GM12878 (cell line): ENCODE measurements at regions not wholly inside any gene's neighbourhood (a gene's known extent, or its start where the extent isn't known, plus 50 kb on each side); places are given as distances from the start of the nearest gene placed in this dataset.

Experiments used
- ATAC-seq: fragments of 200-7000 bp; cut with Tn5 transposase; 3 replicates; pipeline ENCODE4 v1.9.1; 2020; ENCODE audit warnings: mild to moderate bottlenecking, moderate library complexity
- BruUV-seq: library from RNA; stranded (reverse); fragments of 400-500 nt; replicated peaks from 2 replicates; lab custom pipeline; 2021; lab: Mats Ljungman, UMichigan
- CTCF ChIA-PET: fragments of 300-600 bp; sonication (Branson Sonifier 250); formaldehyde crosslinking; extraction: SDS; loops from one replicate; lab custom pipeline; 2021; ENCODE audit warnings: inconsistent platforms; lab: Yijun Ruan, JAX
- POLR2A ChIA-PET: fragments of 350-600 bp; formaldehyde crosslinking; extraction: SDS; loops from one replicate; lab custom pipeline; 2021; ENCODE audit warnings: inconsistent platforms; lab: Charles Lee
- RAD21 ChIA-PET: fragments of 300-600 bp; sonication (Branson Sonifier 250); formaldehyde crosslinking; loops from one replicate; lab custom pipeline; 2023; ENCODE audit warnings: antibody characterized with exemption; ENCODE audit not compliant: unreplicated experiment; lab: Charles Lee
- SMC1A ChIA-PET: fragments of 300-600 bp; sonication (Branson Sonifier 250); formaldehyde crosslinking; loops from one replicate; lab custom pipeline; 2023; ENCODE audit not compliant: unreplicated experiment, uncharacterized antibody; lab: Charles Lee
- DNase-seq: peaks from one replicate; pipeline ENCODE4 v3.0.0-alpha.2; 2011; ENCODE audit warnings: low read depth, low spot score
- FAIRE-seq: peaks from 3 replicates; lab custom pipeline; 2011; peaks lifted over from hg19 to GRCh38; lab: Jason Lieb, UNC
- H2AFZ ChIP-seq: 2 replicates; pipeline ENCODE4 v1.6.0; 2011; ENCODE audit warnings: low read depth, low read length, control low read depth; ENCODE audit not compliant: control insufficient read depth
- H3K27ac ChIP-seq: 2 replicates; pipeline ENCODE4 v1.5.1; 2011; ENCODE audit warnings: control low read depth; ENCODE audit not compliant: control insufficient read depth, insufficient read depth
- H3K27me3 ChIP-seq, 2 experiments: replicated peaks in 1 of 2; 2 replicates each; pipeline versions ENCODE4 v1.6.0 to v1.6.1; 2011; ENCODE audit warnings: low read length in 1 of 2; ENCODE audit not compliant: control insufficient read depth in 2 of 2, insufficient read depth in 2 of 2
- H3K36me3 ChIP-seq, 2 experiments: 2 replicates each; pipeline ENCODE4 v1.5.1; 2011; ENCODE audit warnings: low read length in 1 of 2; ENCODE audit not compliant: control insufficient read depth in 2 of 2, insufficient read depth in 2 of 2
- H3K4me1 ChIP-seq: 2 replicates; pipeline ENCODE4 v1.6.1; 2011; ENCODE audit warnings: mild to moderate bottlenecking, low read length, moderate library complexity, mixed read lengths; ENCODE audit not compliant: control insufficient read depth, insufficient read depth
- H3K4me2 ChIP-seq: 2 replicates; pipeline ENCODE4 v1.6.0; 2011; ENCODE audit warnings: control low read depth; ENCODE audit not compliant: control insufficient read depth, insufficient read depth
- H3K4me3 ChIP-seq: fragments of 200-600 bp; sonication (generic); 2 replicates; pipeline ENCODE4 v1.5.1; 2016
- H3K79me2 ChIP-seq: 2 replicates; pipeline ENCODE4 v1.6.0; 2011; ENCODE audit warnings: low read length; ENCODE audit not compliant: control insufficient read depth, insufficient read depth
- H3K9ac ChIP-seq: 2 replicates; pipeline ENCODE4 v1.8.0; 2011; ENCODE audit warnings: low read length, control low read depth, mixed read lengths; ENCODE audit not compliant: control insufficient read depth, insufficient read depth
- H3K9me3 ChIP-seq: replicated peaks from 3 replicates; pipeline ENCODE4 v1.5.1; 2011; ENCODE audit warnings: mild to moderate bottlenecking, low read length; ENCODE audit not compliant: control insufficient read depth, insufficient read depth
- H4K20me1 ChIP-seq: 2 replicates; pipeline ENCODE4 v1.6.0; 2011; ENCODE audit not compliant: control insufficient read depth, insufficient read depth
- CHD1 ChIP-seq: IDR thresholded peaks from 2 replicates; pipeline ENCODE4 v1.6.1; 2012; ENCODE audit warnings: low read depth, low read length, improper control_type of control experiment
- DPF2 ChIP-seq: fragments of 450-650 bp; IDR thresholded peaks from 2 replicates; pipeline ENCODE4 v1.6.1; 2017; ENCODE audit warnings: mild to moderate bottlenecking
- FOS ChIP-seq: IDR thresholded peaks from 3 replicates; pipeline ENCODE4 v1.6.1; 2011; ENCODE audit warnings: borderline replicate concordance; ENCODE audit not compliant: insufficient read length; ENCODE audit errors: extremely low read depth
- KLF5 ChIP-seq: fragments of 450-650 bp; IDR thresholded peaks from 2 replicates; pipeline ENCODE4 v1.6.1; 2014; ENCODE audit warnings: mild to moderate bottlenecking; ENCODE audit not compliant: partially characterized antibody
- MYC ChIP-seq: IDR thresholded peaks from 2 replicates; pipeline ENCODE4 v1.6.1; 2011; ENCODE audit warnings: mild to moderate bottlenecking, low read length, moderate library complexity, inconsistent platforms; ENCODE audit not compliant: insufficient read depth, insufficient replicate concordance, insufficient read length, severe bottlenecking
- NFIC ChIP-seq: IDR thresholded peaks from 2 replicates; pipeline ENCODE4 v1.6.1; 2012; ENCODE audit warnings: low read depth, mild to moderate bottlenecking, inconsistent platforms, low read length, moderate library complexity
- TCF12 ChIP-seq: IDR thresholded peaks from 2 replicates; pipeline ENCODE4 v1.6.1; 2011; ENCODE audit warnings: low read depth, mild to moderate bottlenecking, low read length
- ZNF207 ChIP-seq: fragments of 450-650 bp; IDR thresholded peaks from 2 replicates; pipeline ENCODE4 v1.6.1; 2014; ENCODE audit warnings: antibody characterized with exemption, mild to moderate bottlenecking, borderline replicate concordance
- ZNF217 ChIP-seq: fragments of 450-650 bp; IDR thresholded peaks from 2 replicates; pipeline ENCODE4 v1.6.1; 2017; ENCODE audit warnings: antibody characterized with exemption, mild to moderate bottlenecking
- ZSCAN29 ChIP-seq: fragments of 450-650 bp; IDR thresholded peaks from 2 replicates; pipeline ENCODE4 v1.6.1; 2017; ENCODE audit warnings: mild to moderate bottlenecking, moderate library complexity
- WGBS: methylation state at CpG from one replicate; pipeline ENCODE4 v1.1.6; 2016; ENCODE audit warnings: low lambda C conversion rate; ENCODE audit not compliant: insufficient replicate concordance, insufficient coverage; ENCODE audit errors: missing lambda C conversion rate; 5-methylcytosine and 5-hydroxymethylcytosine counted together
- in situ Hi-C: fragments of 300-500 bp; cut with MboI; formaldehyde crosslinking; loops from 9 replicates; pipeline ENCODE4 v1.14.3; 2018; ENCODE audit warnings: mixed read lengths
- intact Hi-C: fragments of 100-400 bp; cut with micrococcal nuclease; formaldehyde crosslinking; loops from one replicate; pipeline ENCODE4 v1.14.2; 2022; ENCODE audit not compliant: unreplicated experiment
- TF ChIP-seq, protein P1 (sequence below): fragments of 150-350 bp; IDR thresholded peaks from 2 replicates; pipeline ENCODE4 v1.6.1; 2016; ENCODE audit warnings: low read depth, low read length
- TF ChIP-seq, protein P2 (sequence below): fragments of 450-650 bp; IDR thresholded peaks from 2 replicates; pipeline ENCODE4 v1.6.1; 2018; ENCODE audit warnings: mild to moderate bottlenecking, low read depth, moderate library complexity; ENCODE audit not compliant: partially characterized antibody
- TF ChIP-seq, protein P3 (sequence below): IDR thresholded peaks from 2 replicates; pipeline ENCODE4 v1.6.1; 2012; ENCODE audit warnings: low read depth, low read length, improper control_type of control experiment

DNA sequence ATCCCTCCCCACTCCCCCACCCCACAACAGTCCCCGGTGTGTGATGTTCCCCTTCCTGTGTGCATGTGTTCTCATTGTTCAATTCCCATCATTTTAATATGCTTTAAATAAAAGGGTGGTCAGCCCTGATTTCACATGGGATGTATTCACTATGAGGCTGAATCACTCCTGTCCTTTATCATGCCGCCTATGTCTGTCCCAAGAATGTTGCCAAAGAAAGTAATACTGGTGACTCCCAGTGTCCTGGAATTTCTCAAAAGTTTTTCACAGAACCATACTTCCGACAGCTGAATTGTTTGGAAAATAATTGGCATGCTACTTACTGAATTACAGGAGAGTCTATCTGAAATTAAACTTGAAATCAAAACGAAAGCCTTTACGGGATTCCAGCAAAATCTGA is 217.7 kb downstream of the HAO1 start:
- BruUV-seq, result no TSS peak
- ChIA-PET POLR2A (no interaction called here), CTCF (no interaction called here), SMC1A (no interaction called here), RAD21 (no interaction called here)
- 39% methylated on average over 5 of the region's 5 CpGs for WGBS
- no peak overlapping the region for H2AFZ ChIP-seq
- no peaks in the 10 kb centered on the region for H3K79me2 ChIP-seq
- ATAC-seq (no peak), FAIRE-seq (no peak), DNase-seq (no peak)
- H3K9me3 ChIP-seq, result no peaks in the 10 kb centered on the region
- no peak overlapping the region for H3K27ac ChIP-seq
- H3K4me1 ChIP-seq, result no peaks in the 10 kb centered on the region
- in situ Hi-C loops (no loop called here), intact Hi-C loops (no loop called here)
- H3K4me3 ChIP-seq, result no peak overlapping the region
- no peaks in the 10 kb centered on the region for H3K36me3 ChIP-seq
- H4K20me1 ChIP-seq, result no peaks in the 10 kb centered on the region
- H3K9ac ChIP-seq, result no peak overlapping the region
- TF ChIP-seq ZSCAN29, result no peak
- no peak for TF ChIP-seq TCF12
- H3K27me3 ChIP-seq, result no peaks in the 10 kb centered on the region
- no peak overlapping the region for H3K4me2 ChIP-seq

DNA sequence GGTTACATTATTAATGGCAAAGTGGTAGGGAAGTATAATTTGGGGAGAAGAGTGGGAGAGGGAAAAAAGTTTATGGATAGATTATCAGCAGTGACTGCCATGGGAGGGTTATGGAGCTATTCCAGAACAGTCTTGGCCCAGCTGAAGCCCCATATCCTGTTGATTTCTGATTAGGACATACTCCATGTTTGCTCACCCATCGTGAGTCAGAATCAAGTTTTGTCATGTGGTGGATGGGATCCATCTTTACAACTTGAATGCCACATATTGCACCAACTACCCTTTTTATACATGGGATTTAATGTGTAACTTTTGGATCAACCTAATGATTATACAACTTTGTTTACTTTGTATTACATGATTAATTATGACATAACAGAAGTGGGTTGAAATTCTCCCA is 217.0 kb downstream of the HAO1 start:
- ChIA-PET SMC1A (no interaction called here), POLR2A (no interaction called here), RAD21 (no interaction called here), CTCF (no interaction called here)
- H3K27me3 ChIP-seq, result no peaks in the 10 kb centered on the region
- H3K9ac ChIP-seq, result no peak overlapping the region
- in situ Hi-C loops, result no loop called here
- ATAC-seq (no peak), DNase-seq (no peak), FAIRE-seq (no peak)
- no TSS peak for BruUV-seq
- H3K4me1 ChIP-seq, result no peaks in the 10 kb centered on the region
- 47% methylated on average over 1 of the region's 1 CpG for WGBS
- H3K27ac ChIP-seq, result no peak overlapping the region
- no peaks in the 10 kb centered on the region for H3K9me3 ChIP-seq
- intact Hi-C loops, result no loop called here
- H3K79me2 ChIP-seq, result no peaks in the 10 kb centered on the region
- no peak overlapping the region for H2AFZ ChIP-seq
- no peaks in the 10 kb centered on the region for H4K20me1 ChIP-seq
- H3K4me3 ChIP-seq, result no peak overlapping the region
- H3K4me2 ChIP-seq, result no peak overlapping the region
- H3K36me3 ChIP-seq, result no peaks in the 10 kb centered on the region
- no peak for TF ChIP-seq DPF2
- TF ChIP-seq NFIC, result no peak
- TF ChIP-seq, protein P1, sequence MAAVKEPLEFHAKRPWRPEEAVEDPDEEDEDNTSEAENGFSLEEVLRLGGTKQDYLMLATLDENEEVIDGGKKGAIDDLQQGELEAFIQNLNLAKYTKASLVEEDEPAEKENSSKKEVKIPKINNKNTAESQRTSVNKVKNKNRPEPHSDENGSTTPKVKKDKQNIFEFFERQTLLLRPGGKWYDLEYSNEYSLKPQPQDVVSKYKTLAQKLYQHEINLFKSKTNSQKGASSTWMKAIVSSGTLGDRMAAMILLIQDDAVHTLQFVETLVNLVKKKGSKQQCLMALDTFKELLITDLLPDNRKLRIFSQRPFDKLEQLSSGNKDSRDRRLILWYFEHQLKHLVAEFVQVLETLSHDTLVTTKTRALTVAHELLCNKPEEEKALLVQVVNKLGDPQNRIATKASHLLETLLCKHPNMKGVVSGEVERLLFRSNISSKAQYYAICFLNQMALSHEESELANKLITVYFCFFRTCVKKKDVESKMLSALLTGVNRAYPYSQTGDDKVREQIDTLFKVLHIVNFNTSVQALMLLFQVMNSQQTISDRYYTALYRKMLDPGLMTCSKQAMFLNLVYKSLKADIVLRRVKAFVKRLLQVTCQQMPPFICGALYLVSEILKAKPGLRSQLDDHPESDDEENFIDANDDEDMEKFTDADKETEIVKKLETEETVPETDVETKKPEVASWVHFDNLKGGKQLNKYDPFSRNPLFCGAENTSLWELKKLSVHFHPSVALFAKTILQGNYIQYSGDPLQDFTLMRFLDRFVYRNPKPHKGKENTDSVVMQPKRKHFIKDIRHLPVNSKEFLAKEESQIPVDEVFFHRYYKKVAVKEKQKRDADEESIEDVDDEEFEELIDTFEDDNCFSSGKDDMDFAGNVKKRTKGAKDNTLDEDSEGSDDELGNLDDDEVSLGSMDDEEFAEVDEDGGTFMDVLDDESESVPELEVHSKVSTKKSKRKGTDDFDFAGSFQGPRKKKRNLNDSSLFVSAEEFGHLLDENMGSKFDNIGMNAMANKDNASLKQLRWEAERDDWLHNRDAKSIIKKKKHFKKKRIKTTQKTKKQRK, result no peak
- no peak for TF ChIP-seq MYC
- no peak for TF ChIP-seq ZNF217
- no peak for TF ChIP-seq FOS
- no peak for TF ChIP-seq ZNF207
- TF ChIP-seq CHD1, result no peak
- TF ChIP-seq, protein P2, sequence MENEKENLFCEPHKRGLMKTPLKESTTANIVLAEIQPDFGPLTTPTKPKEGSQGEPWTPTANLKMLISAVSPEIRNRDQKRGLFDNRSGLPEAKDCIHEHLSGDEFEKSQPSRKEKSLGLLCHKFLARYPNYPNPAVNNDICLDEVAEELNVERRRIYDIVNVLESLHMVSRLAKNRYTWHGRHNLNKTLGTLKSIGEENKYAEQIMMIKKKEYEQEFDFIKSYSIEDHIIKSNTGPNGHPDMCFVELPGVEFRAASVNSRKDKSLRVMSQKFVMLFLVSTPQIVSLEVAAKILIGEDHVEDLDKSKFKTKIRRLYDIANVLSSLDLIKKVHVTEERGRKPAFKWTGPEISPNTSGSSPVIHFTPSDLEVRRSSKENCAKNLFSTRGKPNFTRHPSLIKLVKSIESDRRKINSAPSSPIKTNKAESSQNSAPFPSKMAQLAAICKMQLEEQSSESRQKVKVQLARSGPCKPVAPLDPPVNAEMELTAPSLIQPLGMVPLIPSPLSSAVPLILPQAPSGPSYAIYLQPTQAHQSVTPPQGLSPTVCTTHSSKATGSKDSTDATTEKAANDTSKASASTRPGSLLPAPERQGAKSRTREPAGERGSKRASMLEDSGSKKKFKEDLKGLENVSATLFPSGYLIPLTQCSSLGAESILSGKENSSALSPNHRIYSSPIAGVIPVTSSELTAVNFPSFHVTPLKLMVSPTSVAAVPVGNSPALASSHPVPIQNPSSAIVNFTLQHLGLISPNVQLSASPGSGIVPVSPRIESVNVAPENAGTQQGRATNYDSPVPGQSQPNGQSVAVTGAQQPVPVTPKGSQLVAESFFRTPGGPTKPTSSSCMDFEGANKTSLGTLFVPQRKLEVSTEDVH, result no peak
- no peak for TF ChIP-seq KLF5
- TF ChIP-seq, protein P3, sequence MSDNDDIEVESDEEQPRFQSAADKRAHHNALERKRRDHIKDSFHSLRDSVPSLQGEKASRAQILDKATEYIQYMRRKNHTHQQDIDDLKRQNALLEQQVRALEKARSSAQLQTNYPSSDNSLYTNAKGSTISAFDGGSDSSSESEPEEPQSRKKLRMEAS, result no peak
